H1 (cell line): ENCODE measurements at regions not wholly inside any gene's neighbourhood (a gene's known extent, or its start where the extent isn't known, plus 50 kb on each side); places are given as distances from the start of the nearest gene placed in this dataset.
"Not testable (repeated sequence)": the region's sequence is repeated elsewhere in the genome, so short reads cannot be mapped to it uniquely, and the experiment has no call there.

Source experiments
- CTCF ChIA-PET: fragments of 300-600 bp; sonication (Branson Sonifier 250); formaldehyde crosslinking; loops from one replicate; lab custom pipeline; 2021; ENCODE audit not compliant: partially characterized antibody; lab: Charles Lee
- POLR2A ChIA-PET: fragments of 300-600 bp; sonication (Branson Sonifier 250); formaldehyde crosslinking; loops from one replicate; lab custom pipeline; 2021; ENCODE audit warnings: inconsistent platforms; ENCODE audit not compliant: partially characterized antibody; lab: Charles Lee
- DNase-seq, 2 experiments: peaks; one replicate each; pipeline versions ENCODE4 v3.0.0 to v3.0.0-alpha.2; 2010 to 2022; ENCODE audit warnings: low spot score in 2 of 2, low read depth in 1 of 2, mixed read lengths in 1 of 2
- FAIRE-seq: peaks from 2 replicates; lab custom pipeline; 2011; peaks lifted over from hg19 to GRCh38; lab: Jason Lieb, UNC
- H2AFZ ChIP-seq: 2 replicates; pipeline ENCODE4 v1.8.1; 2012; ENCODE audit warnings: low read length, inconsistent platforms
- H2AK5ac ChIP-seq: 2 replicates; pipeline ENCODE4 v1.6.1; 2013; ENCODE audit warnings: low read depth, low read length
- H2BK120ac ChIP-seq: replicated peaks from 2 replicates; pipeline ENCODE3; 2013; ENCODE audit warnings: low read depth, low read length, inconsistent platforms
- H2BK12ac ChIP-seq: 2 replicates; pipeline ENCODE4 v1.6.1; 2013; ENCODE audit warnings: low read depth, low read length
- H2BK15ac ChIP-seq: 2 replicates; pipeline ENCODE4 v1.6.1; 2013; ENCODE audit warnings: low read length
- H2BK20ac ChIP-seq: 2 replicates; pipeline ENCODE4 v1.6.1; 2013; ENCODE audit warnings: low read length
- H2BK5ac ChIP-seq: 2 replicates; pipeline ENCODE4 v1.6.1; 2013; ENCODE audit warnings: low read depth, low read length
- H3K14ac ChIP-seq: 2 replicates; pipeline ENCODE4 v1.6.1; 2013; ENCODE audit warnings: inconsistent platforms; ENCODE audit not compliant: insufficient read length
- H3K18ac ChIP-seq: 2 replicates; pipeline ENCODE4 v1.6.1; 2013; ENCODE audit warnings: low read length; ENCODE audit errors: extremely low read depth
- H3K23ac ChIP-seq: 2 replicates; pipeline ENCODE4 v1.6.1; 2013; ENCODE audit warnings: inconsistent platforms; ENCODE audit not compliant: insufficient read length
- H3K23me2 ChIP-seq: 2 replicates; pipeline ENCODE4 v1.6.1; 2013; ENCODE audit warnings: low read depth, low read length
- H3K27ac ChIP-seq: 2 replicates; pipeline ENCODE4 v1.6.1; 2011; ENCODE audit warnings: low read depth, low read length, inconsistent platforms
- H3K27me3 ChIP-seq, 4 experiments: replicated peaks in 1 of 4; 1 replicate in 1 of 4; 2 replicates in 3 of 4; pipeline versions ENCODE4 v1.6.1 to v1.8.1; 2011 to 2013; ENCODE audit warnings: low read length in 3 of 4, mild to moderate bottlenecking in 3 of 4, inconsistent platforms in 2 of 4, mixed read lengths in 2 of 4, moderate library complexity in 1 of 4; ENCODE audit not compliant: control insufficient read depth in 3 of 4, insufficient read depth in 3 of 4; ENCODE audit errors: extremely low read depth in 1 of 4
- H3K36me3 ChIP-seq, 4 experiments: 2 replicates each; pipeline versions ENCODE4 v1.6.1 to v1.8.1; 2011 to 2013; ENCODE audit warnings: mild to moderate bottlenecking in 4 of 4, low read length in 3 of 4, moderate library complexity in 2 of 4, control low read depth in 1 of 4, inconsistent platforms in 1 of 4; ENCODE audit not compliant: insufficient read depth in 4 of 4, control insufficient read depth in 2 of 4
- H3K4ac ChIP-seq: replicated peaks from 2 replicates; pipeline ENCODE3; 2013; ENCODE audit warnings: low read length, low read depth, mixed read lengths, inconsistent platforms; ENCODE audit not compliant: insufficient read length
- H3K4me1 ChIP-seq, 4 experiments: replicated peaks in 1 of 4; 1 replicate in 1 of 4; 2 replicates in 3 of 4; pipeline versions ENCODE4 v1.6.1 to v1.8.1; 2011 to 2013; ENCODE audit warnings: low read length in 3 of 4, inconsistent platforms in 2 of 4, mixed read lengths in 1 of 4; ENCODE audit not compliant: insufficient read depth in 4 of 4, control insufficient read depth in 3 of 4
- H3K4me2 ChIP-seq, 2 experiments: 2 replicates each; pipeline versions ENCODE4 v1.6.1 to v1.8.1; 2011 to 2013; ENCODE audit warnings: low read depth in 2 of 2, low read length in 2 of 2, control low read depth in 1 of 2, inconsistent platforms in 1 of 2, mild to moderate bottlenecking in 1 of 2; ENCODE audit not compliant: insufficient read depth in 1 of 2
- H3K4me3 ChIP-seq, 4 experiments: fragments of 200-600, 300-600 bp in 1 of 4; sonication (generic), shearing (Covaris generic), sonication (Bioruptor Twin) in 1 of 4; 2 replicates each; pipeline versions ENCODE4 v1.5.1 to v1.8.1; 2011 to 2016; ENCODE audit warnings: low read length in 4 of 4, low read depth in 3 of 4, control low read depth in 2 of 4, inconsistent platforms in 2 of 4, mild to moderate bottlenecking in 2 of 4, mixed read lengths in 1 of 4, moderate library complexity in 1 of 4; ENCODE audit not compliant: insufficient read depth in 2 of 4; ENCODE audit errors: extremely low read depth in 1 of 4
- H3K56ac ChIP-seq: replicated peaks from 2 replicates; pipeline ENCODE3; 2013; ENCODE audit warnings: low read depth, mild to moderate bottlenecking, mixed read lengths, low read length, inconsistent platforms; ENCODE audit not compliant: insufficient read length
- H3K79me1 ChIP-seq: 2 replicates; pipeline ENCODE4 v1.6.1; 2013; ENCODE audit warnings: low read depth, low read length, control low read depth
- H3K79me2 ChIP-seq, 2 experiments: 2 replicates each; pipeline versions ENCODE4 v1.6.1 to v1.8.1; 2012 to 2013; ENCODE audit warnings: low read length in 2 of 2, mild to moderate bottlenecking in 2 of 2, inconsistent platforms in 1 of 2; ENCODE audit not compliant: insufficient read depth in 2 of 2, control insufficient read depth in 1 of 2
- H3K9ac ChIP-seq, 4 experiments: replicated peaks in 1 of 4; 1 replicate in 1 of 4; 2 replicates in 3 of 4; pipeline versions ENCODE4 v1.6.1 to v1.8.1; 2011 to 2013; ENCODE audit warnings: low read depth in 3 of 4, low read length in 3 of 4, control low read depth in 2 of 4, mild to moderate bottlenecking in 2 of 4, moderate library complexity in 2 of 4, inconsistent platforms in 1 of 4; ENCODE audit errors: extremely low read depth in 1 of 4
- H3K9me3 ChIP-seq, 2 experiments: 2 replicates each; pipeline versions ENCODE4 v1.6.1 to v1.8.1; 2012 to 2013; ENCODE audit warnings: mild to moderate bottlenecking in 2 of 2, moderate library complexity in 2 of 2, control low read depth in 1 of 2, inconsistent platforms in 1 of 2, low read depth in 1 of 2, low read length in 1 of 2, mixed read lengths in 1 of 2; ENCODE audit not compliant: insufficient read depth in 2 of 2
- H4K20me1 ChIP-seq, 2 experiments: replicated peaks in 1 of 2; 2 replicates each; pipeline versions ENCODE3 to v1.8.1; 2011 to 2013; ENCODE audit warnings: inconsistent platforms in 2 of 2, low read length in 2 of 2, mild to moderate bottlenecking in 1 of 2; ENCODE audit not compliant: insufficient read depth in 2 of 2, control insufficient read depth in 1 of 2
- H4K5ac ChIP-seq: 2 replicates; pipeline ENCODE4 v1.6.1; 2013; ENCODE audit warnings: low read length, low read depth, mixed read lengths, inconsistent platforms; ENCODE audit not compliant: insufficient read length
- H4K8ac ChIP-seq: 2 replicates; pipeline ENCODE4 v1.8.0; 2013; ENCODE audit warnings: mild to moderate bottlenecking, moderate library complexity, low read length, inconsistent platforms; ENCODE audit not compliant: insufficient read depth; ENCODE audit errors: extremely low read depth
- H4K91ac ChIP-seq: replicated peaks from 2 replicates; pipeline ENCODE3; 2013; ENCODE audit warnings: low read length, mixed read lengths, inconsistent platforms; ENCODE audit not compliant: insufficient read length
- WGBS, 2 experiments: shearing (Covaris generic) in 1 of 2; methylation state at CpG; one replicate each; pipeline versions ENCODE4 v1.1.6 to v1.1.7; 2013 to 2015; ENCODE audit warnings: low lambda C conversion rate in 2 of 2, mixed read lengths in 2 of 2, inconsistent platforms in 1 of 2, low coverage in 1 of 2, missing lambda C conversion rate in 1 of 2; ENCODE audit not compliant: insufficient replicate concordance in 2 of 2, insufficient coverage in 1 of 2, insufficient read length in 1 of 2; ENCODE audit errors: extremely low coverage in 1 of 2, missing lambda C conversion rate in 1 of 2; 5-methylcytosine and 5-hydroxymethylcytosine counted together

DNA sequence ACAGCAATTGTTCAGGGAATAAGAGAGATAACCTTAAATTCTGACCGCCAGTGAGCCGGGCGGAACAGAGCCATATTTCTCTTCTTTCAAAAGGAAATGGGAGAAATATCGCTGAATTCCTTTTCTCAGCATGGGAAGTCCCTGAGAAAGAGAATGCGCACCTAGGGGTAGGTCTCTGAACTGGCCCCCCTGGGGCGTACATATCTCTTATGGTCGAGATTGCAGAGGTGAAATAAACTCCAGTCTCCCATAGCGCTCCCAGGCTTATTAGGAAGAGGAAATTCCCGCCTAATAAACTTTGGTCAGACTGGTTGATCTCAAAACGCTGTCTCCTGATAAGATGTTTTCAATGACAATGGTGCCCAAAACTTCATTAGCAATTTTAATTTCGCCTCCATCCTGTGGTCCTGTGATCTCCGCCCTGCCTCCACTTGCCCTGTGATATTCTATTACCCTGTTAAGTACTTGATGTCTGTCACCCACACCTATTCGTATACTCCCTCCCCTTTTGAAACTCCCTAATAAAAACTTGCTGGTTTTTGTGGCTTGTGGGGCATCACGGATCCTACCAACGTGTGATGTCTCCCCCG, 195.8 kb upstream of the HMCN1 start:
- H3K27me3 ChIP-seq, H3K79me1 ChIP-seq, H4K91ac ChIP-seq, H2BK12ac ChIP-seq, FAIRE-seq, H3K4me1 ChIP-seq, H3K4me3 ChIP-seq, H3K18ac ChIP-seq, H2AK5ac ChIP-seq, H3K4ac ChIP-seq, H2AFZ ChIP-seq, H2BK15ac ChIP-seq, CTCF ChIA-PET, H4K8ac ChIP-seq, H3K79me2 ChIP-seq, H3K9ac ChIP-seq, H4K5ac ChIP-seq, H3K27ac ChIP-seq, H3K56ac ChIP-seq, H2BK5ac ChIP-seq, H2BK20ac ChIP-seq, H4K20me1 ChIP-seq, POLR2A ChIA-PET, H3K9me3 ChIP-seq, DNase-seq, H3K14ac ChIP-seq, H3K36me3 ChIP-seq, H2BK120ac ChIP-seq, H3K23ac ChIP-seq, H3K23me2 ChIP-seq: not testable (repeated sequence)
- WGBS, 2 experiments, result 12% methylated on average over 12 of the region's 16 CpGs; no CpG with 5 or more reads in 1 of the 2 experiments
- H3K4me2 ChIP-seq, result peak overlapping the region in 1 of 2 experiments; percentile 36; a peak in 1 of 4 replicates
